ENCODE measurements at regions not wholly inside any gene's neighbourhood (a gene's known extent, or its start where the extent isn't known, plus 50 kb on each side); places are given as distances from the start of the nearest gene placed in this dataset.
"Not testable (repeated sequence)": the region's sequence is repeated elsewhere in the genome, so short reads cannot be mapped to it uniquely, and the experiment has no call there.

GRCh38 chr1:37358992-37359391, 115.4 kb upstream of the ZC3H12A start:
- no peak for DNase-seq
- Histone ChIP-seq H3K4me1 (peaks cover 3% of the 10 kb centered on the region), H3K27ac (replicated peaks) (no peak overlapping the region), H3K9me3 (replicated peaks) (no peaks in the 10 kb centered on the region), H3K36me3 (no peaks in the 10 kb centered on the region), H3K27me3 (ENCODE audit: low read depth) (peaks cover 79% of the 10 kb centered on the region), H3K4me3 (no peak overlapping the region)
- TF ChIP-seq, protein P1, sequence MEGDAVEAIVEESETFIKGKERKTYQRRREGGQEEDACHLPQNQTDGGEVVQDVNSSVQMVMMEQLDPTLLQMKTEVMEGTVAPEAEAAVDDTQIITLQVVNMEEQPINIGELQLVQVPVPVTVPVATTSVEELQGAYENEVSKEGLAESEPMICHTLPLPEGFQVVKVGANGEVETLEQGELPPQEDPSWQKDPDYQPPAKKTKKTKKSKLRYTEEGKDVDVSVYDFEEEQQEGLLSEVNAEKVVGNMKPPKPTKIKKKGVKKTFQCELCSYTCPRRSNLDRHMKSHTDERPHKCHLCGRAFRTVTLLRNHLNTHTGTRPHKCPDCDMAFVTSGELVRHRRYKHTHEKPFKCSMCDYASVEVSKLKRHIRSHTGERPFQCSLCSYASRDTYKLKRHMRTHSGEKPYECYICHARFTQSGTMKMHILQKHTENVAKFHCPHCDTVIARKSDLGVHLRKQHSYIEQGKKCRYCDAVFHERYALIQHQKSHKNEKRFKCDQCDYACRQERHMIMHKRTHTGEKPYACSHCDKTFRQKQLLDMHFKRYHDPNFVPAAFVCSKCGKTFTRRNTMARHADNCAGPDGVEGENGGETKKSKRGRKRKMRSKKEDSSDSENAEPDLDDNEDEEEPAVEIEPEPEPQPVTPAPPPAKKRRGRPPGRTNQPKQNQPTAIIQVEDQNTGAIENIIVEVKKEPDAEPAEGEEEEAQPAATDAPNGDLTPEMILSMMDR (IDR thresholded peaks at IDR 0.05; ENCODE audit: borderline replicate concordance): no peak
- intact Hi-C loops (cut with micrococcal nuclease): no loop called here

DNA sequence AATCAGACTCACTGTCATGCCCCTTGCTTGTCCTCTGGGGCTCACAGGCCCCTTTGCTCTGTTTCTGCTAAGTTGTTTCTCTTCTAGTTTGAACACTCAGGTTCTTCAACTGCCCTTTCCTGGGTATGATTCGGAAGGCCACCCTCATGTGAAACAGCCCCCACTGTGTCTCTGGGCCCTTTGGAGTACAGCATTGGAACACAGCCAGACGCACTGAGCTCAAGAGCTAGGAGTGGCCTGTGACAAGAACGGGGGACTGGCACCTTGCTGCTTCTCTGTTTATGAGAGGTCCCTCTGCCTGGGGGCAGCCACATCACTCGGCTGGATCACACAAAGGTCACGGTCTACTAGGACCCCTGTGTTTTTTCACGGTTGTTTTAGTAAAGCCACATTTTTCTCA, 114.4 kb upstream of the ZC3H12A start:
- Histone ChIP-seq H3K9me3 (replicated peaks) (no peaks in the 10 kb centered on the region), H3K4me3 (no peak overlapping the region), H3K36me3 (no peaks in the 10 kb centered on the region), H3K4me1 (peaks cover 3% of the 10 kb centered on the region), H3K27ac (replicated peaks) (no peak overlapping the region), H3K27me3 (ENCODE audit: low read depth) (peaks cover 87% of the 10 kb centered on the region)
- intact Hi-C loops (cut with micrococcal nuclease): no loop called here
- DNase-seq: no peak
- TF ChIP-seq, protein P1 (IDR thresholded peaks at IDR 0.05; ENCODE audit: borderline replicate concordance): no peak

GRCh38 chr1:37362594-37363385, 111.6 kb upstream of the ZC3H12A start:
- Histone ChIP-seq H3K4me3 (no peak overlapping the region), H3K27ac (replicated peaks) (no peak overlapping the region), H3K4me1 (peaks cover 3% of the 10 kb centered on the region), H3K36me3 (no peaks in the 10 kb centered on the region), H3K9me3 (replicated peaks) (peaks cover 6% of the 10 kb centered on the region), H3K27me3 (ENCODE audit: low read depth) (peaks cover 87% of the 10 kb centered on the region)
- TF ChIP-seq, protein P1 (IDR thresholded peaks at IDR 0.05; ENCODE audit: borderline replicate concordance): no peak
- DNase-seq: no peak
- intact Hi-C loops (cut with micrococcal nuclease): no loop called here

DNA sequence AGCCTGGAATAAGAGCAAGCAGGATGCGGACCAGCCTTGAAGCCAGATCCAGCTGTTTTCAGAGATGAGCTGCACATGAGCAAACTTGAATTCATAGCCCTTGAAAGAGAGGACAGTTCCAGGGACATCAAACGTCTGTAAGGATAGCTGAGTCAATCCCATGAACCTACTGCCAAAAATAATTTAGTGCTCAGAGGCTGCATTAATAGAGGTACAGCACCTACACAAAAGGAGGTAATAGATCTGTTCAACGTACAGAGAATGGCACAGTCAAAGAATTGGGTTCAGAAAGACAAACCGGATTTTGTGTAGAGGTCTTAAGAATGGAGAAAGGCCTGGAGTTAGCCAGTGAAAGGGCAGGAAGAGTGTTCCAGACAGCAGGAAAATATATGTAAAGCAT, 110.8 kb upstream of the ZC3H12A start:
- no peak overlapping the region for H3K4me3 ChIP-seq
- no peaks in the 10 kb centered on the region for H3K36me3 ChIP-seq
- H3K27ac ChIP-seq (replicated peaks): no peak overlapping the region
- H3K4me1 ChIP-seq: peaks cover 3% of the 10 kb centered on the region
- peaks cover 87% of the 10 kb centered on the region for H3K27me3 ChIP-seq (ENCODE audit: low read depth)
- DNase-seq: no peak
- TF ChIP-seq, protein P1 (IDR thresholded peaks at IDR 0.05; ENCODE audit: borderline replicate concordance): no peak
- peaks cover 6% of the 10 kb centered on the region for H3K9me3 ChIP-seq (replicated peaks)
- intact Hi-C loops (cut with micrococcal nuclease): no loop called here

DNA sequence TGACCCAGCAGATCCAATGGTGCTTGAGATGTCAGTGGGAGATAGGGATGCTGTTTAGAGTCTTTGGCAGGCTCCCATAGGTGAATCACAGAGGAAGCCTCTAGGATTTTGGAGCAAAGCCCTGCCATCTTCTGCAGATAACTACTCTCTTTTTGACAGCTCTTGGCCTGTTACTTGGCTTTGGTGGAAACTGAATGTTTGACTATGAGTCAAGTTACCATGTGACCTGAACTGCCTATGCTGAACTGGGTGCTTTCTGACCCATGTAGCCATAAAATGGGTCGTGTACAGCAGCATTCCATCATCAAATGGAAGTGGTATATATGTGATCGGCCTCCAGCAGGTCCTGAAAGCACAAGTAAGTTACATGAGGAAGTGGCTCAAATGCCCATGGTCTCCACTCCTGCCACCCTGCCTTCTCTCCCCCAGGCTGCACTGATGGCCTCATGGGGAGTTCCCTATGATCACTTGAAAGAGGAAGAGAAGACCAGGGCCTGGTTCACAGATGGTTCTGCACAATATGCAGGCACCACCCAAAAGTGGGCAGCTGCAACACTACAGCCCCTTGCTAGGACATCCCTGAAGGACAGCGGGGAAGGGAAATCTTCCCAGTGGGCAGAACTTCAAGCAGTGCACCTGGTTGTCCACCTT, 105.6 kb upstream of the ZC3H12A start:
- intact Hi-C loops (cut with micrococcal nuclease); H3K36me3 ChIP-seq; H3K9me3 ChIP-seq (replicated peaks); H3K4me1 ChIP-seq; DNase-seq; H3K4me3 ChIP-seq; H3K27ac ChIP-seq (replicated peaks): not testable (repeated sequence)
- H3K27me3 ChIP-seq (ENCODE audit: low read depth): peaks cover 56% of the 10 kb centered on the region

DNA sequence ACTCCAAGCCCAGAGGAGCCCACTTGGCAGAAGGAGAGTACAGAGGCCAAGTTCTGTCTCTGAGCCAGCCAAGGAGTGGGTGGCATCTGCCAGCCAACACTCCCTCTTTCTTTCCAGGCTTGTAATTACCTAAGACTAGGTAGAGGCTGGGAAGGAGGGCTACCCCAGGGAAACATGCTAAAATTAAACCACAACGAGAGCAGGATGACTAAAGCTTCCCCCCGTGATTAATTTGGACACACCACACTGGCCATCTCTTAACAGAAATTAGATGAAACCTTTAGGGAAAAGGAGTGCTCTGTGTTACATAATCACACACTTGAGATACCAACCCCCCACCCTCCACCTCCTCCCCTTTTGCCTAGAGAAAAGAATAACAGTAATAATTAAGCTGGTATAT, 102.1 kb upstream of the ZC3H12A start:
- no peaks in the 10 kb centered on the region for H3K4me1 ChIP-seq
- H3K36me3 ChIP-seq: no peaks in the 10 kb centered on the region
- peaks cover 20% of the 10 kb centered on the region for H3K9me3 ChIP-seq (replicated peaks)
- intact Hi-C loops (cut with micrococcal nuclease): no loop called here
- no peak overlapping the region for H3K27ac ChIP-seq (replicated peaks)
- TF ChIP-seq, protein P1 (IDR thresholded peaks at IDR 0.05; ENCODE audit: borderline replicate concordance): no peak
- DNase-seq: no peak
- H3K27me3 ChIP-seq (ENCODE audit: low read depth): peaks cover 36% of the 10 kb centered on the region
- H3K4me3 ChIP-seq: no peak overlapping the region
